HepG2 (cell line): ENCODE measurements at regions not wholly inside any gene's neighbourhood (a gene's known extent, or its start where the extent isn't known, plus 50 kb on each side); places are given as distances from the start of the nearest gene placed in this dataset.

ENCODE experiments used
- ATAC-seq: fragments of 200-7000 bp; cut with Tn5 transposase; 3 replicates; pipeline ENCODE4 v1.9.1; 2020; ENCODE audit warnings: mild to moderate bottlenecking, moderate library complexity
- BruUV-seq: library from RNA; stranded (reverse); fragments of 400-500 nt; replicated peaks from 2 replicates; lab custom pipeline; 2021; lab: Mats Ljungman, UMichigan
- CTCF ChIA-PET: fragments of 300-600 bp; formaldehyde crosslinking; extraction: SDS; loops from one replicate; lab custom pipeline; 2021; ENCODE audit warnings: low total read pairs, inconsistent platforms, low intra/inter-chr PET ratio; lab: Yijun Ruan, JAX
- POLR2A ChIA-PET: fragments of 350-600 bp; sonication (Branson Sonifier 250); formaldehyde crosslinking; loops from one replicate; lab custom pipeline; 2020; ENCODE audit warnings: antibody characterized with exemption, inconsistent platforms; lab: Yijun Ruan, JAX
- DNase-seq: peaks from one replicate; pipeline ENCODE4 v3.0.0-alpha.2; 2015; ENCODE audit warnings: low spot score
- FAIRE-seq: peaks from 3 replicates; lab custom pipeline; 2011; peaks lifted over from hg19 to GRCh38; lab: Jason Lieb, UNC
- H2AFZ ChIP-seq: one replicate; pipeline ENCODE4 v1.6.1; 2011; ENCODE audit warnings: low read length, inconsistent platforms
- H3K27ac ChIP-seq: fragments of 300-600 bp; 3 replicates; pipeline ENCODE4 v1.8.0; 2011; ENCODE audit warnings: mixed run types, mild to moderate bottlenecking, mixed read lengths, low read length, inconsistent platforms; ENCODE audit not compliant: insufficient read depth; ENCODE audit errors: extremely low read length
- H3K27me3 ChIP-seq, 2 experiments: fragments of 200-600 bp in 1 of 2; 2 replicates in 1 of 2; 3 replicates in 1 of 2; pipeline versions ENCODE4 v1.6.0 to v1.8.0; 2011; ENCODE audit warnings: low read length in 2 of 2, mild to moderate bottlenecking in 2 of 2, moderate library complexity in 2 of 2, inconsistent platforms in 1 of 2; ENCODE audit not compliant: insufficient read depth in 2 of 2, control insufficient read depth in 1 of 2
- H3K36me3 ChIP-seq, 2 experiments: fragments of 200-600 bp in 1 of 2; replicated peaks in 1 of 2; 2 replicates in 1 of 2; 3 replicates in 1 of 2; pipeline versions ENCODE4 v1.5.1 to v1.8.0; 2011; ENCODE audit warnings: low read length in 2 of 2, inconsistent platforms in 1 of 2; ENCODE audit not compliant: insufficient read depth in 2 of 2, control insufficient read depth in 1 of 2
- H3K4me1 ChIP-seq: 2 replicates; pipeline ENCODE4 v1.5.1; 2012; ENCODE audit warnings: low read length, inconsistent platforms; ENCODE audit not compliant: insufficient read depth
- H3K4me2 ChIP-seq: 2 replicates; pipeline ENCODE4 v1.6.0; 2011; ENCODE audit warnings: low read depth, low read length, inconsistent platforms
- H3K4me3 ChIP-seq, 3 experiments: fragments of 200-600 bp in 1 of 3; sonication (generic), shearing (Covaris generic) in 1 of 3; replicated peaks in 1 of 3; 2 replicates each; pipeline ENCODE4 v1.5.1; 2011 to 2016; ENCODE audit warnings: low read length in 3 of 3, inconsistent platforms in 2 of 3, low read depth in 2 of 3, mild to moderate bottlenecking in 2 of 3, control low read depth in 1 of 3, mixed read lengths in 1 of 3; ENCODE audit not compliant: insufficient read depth in 1 of 3
- H3K79me2 ChIP-seq: one replicate; pipeline ENCODE4 v1.6.1; 2011; ENCODE audit warnings: low read length, inconsistent platforms; ENCODE audit not compliant: insufficient read depth
- H3K9ac ChIP-seq: 2 replicates; pipeline ENCODE4 v1.6.0; 2011; ENCODE audit warnings: mild to moderate bottlenecking, low read depth, low read length, inconsistent platforms; ENCODE audit not compliant: insufficient read depth
- H3K9me3 ChIP-seq: 2 replicates; pipeline ENCODE4 v1.5.1; 2012; ENCODE audit warnings: mild to moderate bottlenecking, low read length
- H4K20me1 ChIP-seq: 2 replicates; pipeline ENCODE4 v1.6.0; 2011; ENCODE audit warnings: inconsistent platforms, mild to moderate bottlenecking, low read length, moderate library complexity; ENCODE audit not compliant: insufficient read depth
- CCAR2 ChIP-seq: fragments of 200-400 bp; formaldehyde crosslinking; optimal IDR thresholded peaks from 2 replicates; pipeline ENCODE3; 2018; ENCODE audit warnings: low read depth, mild to moderate bottlenecking, low read length, moderate library complexity
- CERS6 ChIP-seq: sonication (generic); formaldehyde crosslinking; IDR thresholded peaks from 2 replicates; pipeline ENCODE4 v1.5.0; 2020; ENCODE audit warnings: missing genetic modification reagents
- PAXIP1 ChIP-seq: sonication (generic); formaldehyde crosslinking; conservative IDR thresholded peaks from 2 replicates; pipeline ENCODE4 v1.4.0; 2020; ENCODE audit warnings: mild to moderate bottlenecking, missing genetic modification reagents, moderate library complexity
- PHB2 ChIP-seq: fragments of 450-650 bp; IDR thresholded peaks from 2 replicates; pipeline ENCODE4 v1.6.1; 2018; ENCODE audit not compliant: partially characterized antibody
- RBFOX2 ChIP-seq: fragments of 200-400 bp; formaldehyde crosslinking; IDR thresholded peaks from 2 replicates; pipeline ENCODE4 v1.6.1; 2017; ENCODE audit warnings: low read depth, mild to moderate bottlenecking, low read length
- SMYD3 ChIP-seq: sonication (generic); formaldehyde crosslinking; IDR thresholded peaks from 2 replicates; pipeline ENCODE4 v1.8.1; 2023; ENCODE audit warnings: mild to moderate bottlenecking, missing genetic modification reagents
- SNAI1 ChIP-seq: sonication (generic); formaldehyde crosslinking; IDR thresholded peaks from 2 replicates; pipeline ENCODE4 v1.5.0; 2020; ENCODE audit warnings: mild to moderate bottlenecking, missing genetic modification reagents, borderline replicate concordance
- ZBED4 ChIP-seq: sonication (generic); formaldehyde crosslinking; IDR thresholded peaks from 2 replicates; pipeline ENCODE4 v1.4.0; 2020; ENCODE audit warnings: missing genetic modification reagents, borderline replicate concordance
- ZNF251 ChIP-seq: sonication (generic); formaldehyde crosslinking; IDR thresholded peaks from 2 replicates; pipeline ENCODE4 v1.9.0; 2021; ENCODE audit warnings: mild to moderate bottlenecking, missing genetic modification reagents
- ZNF264 ChIP-seq: sonication (generic); formaldehyde crosslinking; IDR thresholded peaks from 2 replicates; pipeline ENCODE4 v1.4.0; 2020; ENCODE audit warnings: missing genetic modification reagents
- ZNF660 ChIP-seq: sonication (generic); formaldehyde crosslinking; IDR thresholded peaks from 2 replicates; pipeline ENCODE4 v1.5.1; 2020; ENCODE audit warnings: mild to moderate bottlenecking, low read depth, missing genetic modification reagents, borderline replicate concordance
- WGBS: methylation state at CpG from one replicate; pipeline ENCODE4 v1.1.6; 2017; ENCODE audit warnings: low lambda C conversion rate; 5-methylcytosine and 5-hydroxymethylcytosine counted together
- in situ Hi-C: cut with HindIII; loops from 2 replicates; pipeline ENCODE4 v1.10.0; 2017; ENCODE audit warnings: low pct_unique_long_range_greater_than_20kb; ENCODE audit not compliant: extremely low pct_ligation_motif_present
- intact Hi-C: fragments of 100-400 bp; cut with micrococcal nuclease; formaldehyde crosslinking; loops from one replicate; pipeline ENCODE4 v1.10.0; 2022; ENCODE audit not compliant: unreplicated experiment

- no peaks in the 10 kb centered on the region for H3K79me2 ChIP-seq
- ATAC-seq (no peak), DNase-seq (no peak), FAIRE-seq (no peak)
- in situ Hi-C loops (no loop called here), intact Hi-C loops (no loop called here)
- no peak overlapping the region for H3K9ac ChIP-seq
- H3K27ac ChIP-seq, result no peak overlapping the region
- 0 out of 2 replicates have a peak, but pooled peaks cover 4% of the 10 kb centered on the region for H3K4me1 ChIP-seq
- POLR2A ChIA-PET, result no interaction called here
- no peak overlapping the region for H2AFZ ChIP-seq
- 48% methylated on average over 5 of the region's 8 CpGs for WGBS
- no peak for TF ChIP-seq PHB2
- no peak for TF ChIP-seq ZBED4 (CRISPR knock-in tag)
- no peak for TF ChIP-seq ZNF264
- TF ChIP-seq CCAR2, result no peak
- no peak for TF ChIP-seq CERS6 (CRISPR knock-in tag)
- TF ChIP-seq SMYD3 (CRISPR knock-in tag), result no peak
- TF ChIP-seq ZNF251, result no peak
- TF ChIP-seq SNAI1 (CRISPR knock-in tag), result no peak
- no peak for TF ChIP-seq PAXIP1
- TF ChIP-seq RBFOX2, result no peak
- no peak for TF ChIP-seq ZNF660 (CRISPR knock-in tag)
- no TSS peak for BruUV-seq
- H3K4me2 ChIP-seq, result no peak overlapping the region
- CTCF ChIA-PET, result no interaction called here
- no peaks in the 10 kb centered on the region for H3K9me3 ChIP-seq
- no peaks in the 10 kb centered on the region for H3K36me3 ChIP-seq
- H3K27me3 ChIP-seq, result peaks cover 7 to 70% of the 10 kb centered on the region in 2 experiments; a peak in 3 of 5 replicates
- H3K4me3 ChIP-seq, result no peak overlapping the region
- H4K20me1 ChIP-seq, result no peaks in the 10 kb centered on the region
Observed at GRCh38 chr13:111425326-111425725, 104.9 kb downstream of the TEX29 start.
